PC-9 (cell line): ENCODE measurements at regions not wholly inside any gene's neighbourhood (a gene's known extent, or its start where the extent isn't known, plus 50 kb on each side); places are given as distances from the start of the nearest gene placed in this dataset.

Source experiments
- EZH2 ChIP-seq: fragments of 200-600 bp; sonication (generic); IDR thresholded peaks from 2 replicates; pipeline ENCODE4 v1.8.0; 2017; ENCODE audit warnings: antibody characterized with exemption, low read depth
- TF ChIP-seq, protein P1 (sequence below): fragments of 200-600 bp; sonication (generic); conservative IDR thresholded peaks from 2 replicates; pipeline ENCODE4 v1.6.1; 2017; ENCODE audit warnings: mixed run types, antibody characterized with exemption, mild to moderate bottlenecking, moderate library complexity

DNA sequence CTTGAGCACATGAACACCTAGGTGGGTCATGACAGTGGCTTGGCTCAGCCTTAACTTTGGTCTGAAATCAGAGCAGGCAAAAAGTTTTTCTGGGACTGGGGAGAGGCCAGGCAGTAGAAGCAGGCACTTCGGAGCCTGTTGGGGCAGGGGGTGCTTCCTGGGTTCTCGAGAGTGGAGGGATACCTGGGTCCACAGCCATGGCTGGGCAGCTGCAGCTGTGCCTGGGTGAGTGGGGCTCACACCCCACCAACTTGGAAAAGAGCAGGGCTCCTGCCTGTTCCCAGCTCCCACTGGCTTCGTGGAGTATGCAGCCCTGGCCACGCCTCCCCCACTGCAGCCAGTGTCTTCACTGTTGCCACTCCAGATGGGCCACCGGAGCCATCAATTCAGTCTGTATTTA is 56.4 kb upstream of the NUDT6 start:
- TF ChIP-seq, protein P1, sequence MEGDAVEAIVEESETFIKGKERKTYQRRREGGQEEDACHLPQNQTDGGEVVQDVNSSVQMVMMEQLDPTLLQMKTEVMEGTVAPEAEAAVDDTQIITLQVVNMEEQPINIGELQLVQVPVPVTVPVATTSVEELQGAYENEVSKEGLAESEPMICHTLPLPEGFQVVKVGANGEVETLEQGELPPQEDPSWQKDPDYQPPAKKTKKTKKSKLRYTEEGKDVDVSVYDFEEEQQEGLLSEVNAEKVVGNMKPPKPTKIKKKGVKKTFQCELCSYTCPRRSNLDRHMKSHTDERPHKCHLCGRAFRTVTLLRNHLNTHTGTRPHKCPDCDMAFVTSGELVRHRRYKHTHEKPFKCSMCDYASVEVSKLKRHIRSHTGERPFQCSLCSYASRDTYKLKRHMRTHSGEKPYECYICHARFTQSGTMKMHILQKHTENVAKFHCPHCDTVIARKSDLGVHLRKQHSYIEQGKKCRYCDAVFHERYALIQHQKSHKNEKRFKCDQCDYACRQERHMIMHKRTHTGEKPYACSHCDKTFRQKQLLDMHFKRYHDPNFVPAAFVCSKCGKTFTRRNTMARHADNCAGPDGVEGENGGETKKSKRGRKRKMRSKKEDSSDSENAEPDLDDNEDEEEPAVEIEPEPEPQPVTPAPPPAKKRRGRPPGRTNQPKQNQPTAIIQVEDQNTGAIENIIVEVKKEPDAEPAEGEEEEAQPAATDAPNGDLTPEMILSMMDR, result no peak
- no peak for TF ChIP-seq EZH2
